Activated naive CD4-positive, alpha-beta T cell treated with anti-CD3 and anti-CD28 coated beads, Interleukin-2, amount 10 ng/mL, durations not matched to agents 7 days and 5 days (primary cell): ENCODE measurements at regions not wholly inside any gene's neighbourhood (a gene's known extent, or its start where the extent isn't known, plus 50 kb on each side); places are given as distances from the start of the nearest gene placed in this dataset.
A peak's percentile ranks its signal among the peaks of the same experiment; 100 is the strongest.
"Not testable (repeated sequence)": the region's sequence is repeated elsewhere in the genome, so short reads cannot be mapped to it uniquely, and the experiment has no call there.

Experiments
- CTCF ChIA-PET: fragments of 350-600 bp; sonication (Branson Sonifier 250); formaldehyde crosslinking; loops from one replicate; lab custom pipeline; 2021; ENCODE audit warnings: antibody characterized with exemption; lab: Charles Lee
- DNase-seq: peaks from one replicate; pipeline ENCODE4 v3.0.0-alpha.2; 2020
- H3K27ac Mint-ChIP-seq: one replicate; pipeline ENCODE4 v1.8.0; 2021; ENCODE audit warnings: mild to moderate bottlenecking, moderate library complexity, mixed read lengths
- H3K27me3 Mint-ChIP-seq: one replicate; pipeline ENCODE4 v1.8.0; 2021; ENCODE audit warnings: mild to moderate bottlenecking, mixed read lengths
- H3K36me3 Mint-ChIP-seq: one replicate; pipeline ENCODE4 v1.8.0; 2021; ENCODE audit warnings: mixed read lengths
- H3K4me1 Mint-ChIP-seq: one replicate; pipeline ENCODE4 v1.8.0; 2021; ENCODE audit warnings: mixed read lengths
- H3K4me3 Mint-ChIP-seq: one replicate; pipeline ENCODE4 v1.8.0; 2021; ENCODE audit warnings: mild to moderate bottlenecking, moderate library complexity, mixed read lengths
- H3K9me3 Mint-ChIP-seq: one replicate; pipeline ENCODE4 v1.8.0; 2021; ENCODE audit warnings: mixed read lengths

- H3K27me3 Mint-ChIP-seq = no peaks in the 10 kb centered on the region
- CTCF ChIA-PET = no interaction called here
- no peak for DNase-seq
- H3K4me3 Mint-ChIP-seq = no peak overlapping the region
- H3K36me3 Mint-ChIP-seq = no peaks in the 10 kb centered on the region
- H3K9me3 Mint-ChIP-seq = peaks cover 6% of the 10 kb centered on the region
- no peak overlapping the region for H3K27ac Mint-ChIP-seq
- no peaks in the 10 kb centered on the region for H3K4me1 Mint-ChIP-seq
Measured at GRCh38 chr14:38047195-38047902, 160.4 kb upstream of the SSTR1 start.

GRCh38 chr14:38053666-38054065, 154.0 kb upstream of the SSTR1 start:
- no peaks in the 10 kb centered on the region for H3K4me1 Mint-ChIP-seq
- no peaks in the 10 kb centered on the region for H3K36me3 Mint-ChIP-seq
- DNase-seq = no peak
- H3K27me3 Mint-ChIP-seq = peaks cover 4% of the 10 kb centered on the region
- no peak overlapping the region for H3K27ac Mint-ChIP-seq
- CTCF ChIA-PET = no interaction called here
- H3K9me3 Mint-ChIP-seq = peaks cover 4% of the 10 kb centered on the region
- no peak overlapping the region for H3K4me3 Mint-ChIP-seq

- peaks cover 2% of the 10 kb centered on the region for H3K36me3 Mint-ChIP-seq
- no peaks in the 10 kb centered on the region for H3K4me1 Mint-ChIP-seq
- CTCF ChIA-PET = no interaction called here
- no peak overlapping the region for H3K4me3 Mint-ChIP-seq
- peaks cover 13% of the 10 kb centered on the region for H3K9me3 Mint-ChIP-seq
- H3K27ac Mint-ChIP-seq = no peak overlapping the region
- peaks cover 4% of the 10 kb centered on the region for H3K27me3 Mint-ChIP-seq
- no peak for DNase-seq
Measured at GRCh38 chr14:38056270-38056669, 151.4 kb upstream of the SSTR1 start.

- peaks cover 12% of the 10 kb centered on the region for H3K36me3 Mint-ChIP-seq
- H3K27me3 Mint-ChIP-seq, CTCF ChIA-PET, H3K4me3 Mint-ChIP-seq, DNase-seq, H3K27ac Mint-ChIP-seq: not testable (repeated sequence)
- peaks cover 21% of the 10 kb centered on the region for H3K4me1 Mint-ChIP-seq
- peaks cover 24% of the 10 kb centered on the region for H3K9me3 Mint-ChIP-seq
Measured at GRCh38 chr14:38062223-38062622, 145.5 kb upstream of the SSTR1 start.

GRCh38 chr14:38063711-38064320, 143.9 kb upstream of the SSTR1 start:
- no peak for DNase-seq
- peaks cover 24% of the 10 kb centered on the region for H3K9me3 Mint-ChIP-seq
- no peaks in the 10 kb centered on the region for H3K27me3 Mint-ChIP-seq
- H3K36me3 Mint-ChIP-seq = peaks cover 12% of the 10 kb centered on the region
- CTCF ChIA-PET = no interaction called here
- peaks cover 21% of the 10 kb centered on the region for H3K4me1 Mint-ChIP-seq
- no peak overlapping the region for H3K27ac Mint-ChIP-seq
- H3K4me3 Mint-ChIP-seq = no peak overlapping the region

- peak overlapping the region; percentile 82 for H3K27ac Mint-ChIP-seq
- peaks cover 10% of the 10 kb centered on the region for H3K36me3 Mint-ChIP-seq
- H3K9me3 Mint-ChIP-seq = peaks cover 17% of the 10 kb centered on the region
- H3K4me1 Mint-ChIP-seq = peaks cover 25% of the 10 kb centered on the region
- DNase-seq = peak; percentile 76
- H3K27me3 Mint-ChIP-seq = no peaks in the 10 kb centered on the region
- CTCF ChIA-PET = no interaction called here
- H3K4me3 Mint-ChIP-seq = peak overlapping the region; percentile 32
Measured at GRCh38 chr14:38065106-38065762, 142.5 kb upstream of the SSTR1 start.

GRCh38 chr14:38070061-38070588, 137.6 kb upstream of the SSTR1 start:
- no peak for DNase-seq
- H3K36me3 Mint-ChIP-seq = peaks cover 10% of the 10 kb centered on the region
- peaks cover 57% of the 10 kb centered on the region for H3K4me1 Mint-ChIP-seq
- no peaks in the 10 kb centered on the region for H3K27me3 Mint-ChIP-seq
- H3K4me3 Mint-ChIP-seq = no peak overlapping the region
- H3K9me3 Mint-ChIP-seq = peaks cover 9% of the 10 kb centered on the region
- CTCF ChIA-PET = no interaction called here
- no peak overlapping the region for H3K27ac Mint-ChIP-seq

GRCh38 chr14:38073641-38074040, 134.1 kb upstream of the SSTR1 start:
- H3K36me3 Mint-ChIP-seq = peaks cover 18% of the 10 kb centered on the region
- H3K4me1 Mint-ChIP-seq = peaks cover 70% of the 10 kb centered on the region
- DNase-seq = no peak
- H3K9me3 Mint-ChIP-seq = peaks cover 11% of the 10 kb centered on the region
- no peak overlapping the region for H3K27ac Mint-ChIP-seq
- H3K27me3 Mint-ChIP-seq = no peaks in the 10 kb centered on the region
- H3K4me3 Mint-ChIP-seq = no peak overlapping the region
- CTCF ChIA-PET = no interaction called here

GRCh38 chr14:38074081-38074480, 133.6 kb upstream of the SSTR1 start:
- H3K36me3 Mint-ChIP-seq = peaks cover 18% of the 10 kb centered on the region
- no peaks in the 10 kb centered on the region for H3K27me3 Mint-ChIP-seq
- H3K27ac Mint-ChIP-seq = peak overlapping the region; percentile 83
- no peak for DNase-seq
- H3K4me1 Mint-ChIP-seq = peaks cover 75% of the 10 kb centered on the region
- no peak overlapping the region for H3K4me3 Mint-ChIP-seq
- CTCF ChIA-PET = no interaction called here
- H3K9me3 Mint-ChIP-seq = peaks cover 11% of the 10 kb centered on the region

GRCh38 chr14:38074754-38075153, 132.9 kb upstream of the SSTR1 start:
- Mint-ChIP-seq H3K9me3 (peaks cover 11% of the 10 kb centered on the region), H3K27me3 (no peaks in the 10 kb centered on the region), H3K4me3 (no peak overlapping the region), H3K36me3 (peaks cover 18% of the 10 kb centered on the region), H3K27ac (peak overlapping the region; percentile 83), H3K4me1 (peaks cover 77% of the 10 kb centered on the region)
- CTCF ChIA-PET = no interaction called here
- DNase-seq = peak; percentile 41

GRCh38 chr14:38078393-38078792, 129.3 kb upstream of the SSTR1 start:
- Mint-ChIP-seq H3K27me3 (no peaks in the 10 kb centered on the region), H3K27ac (peak overlapping the region; percentile 79), H3K36me3 (peaks cover 18% of the 10 kb centered on the region), H3K9me3 (peaks cover 11% of the 10 kb centered on the region), H3K4me1 (peaks cover 64% of the 10 kb centered on the region), H3K4me3 (peak overlapping the region; percentile 11)
- peak; percentile 70 for DNase-seq
- CTCF ChIA-PET = interaction anchor here (0.9 kb wide), 1 partner anchor 19 kb away, joined by 3 read pairs; no protein-coding TSS in a partner anchor

GRCh38 chr14:38079268-38079667, 128.4 kb upstream of the SSTR1 start:
- H3K4me3 Mint-ChIP-seq = peak overlapping the region; percentile 13
- CTCF ChIA-PET = no interaction called here
- H3K27ac Mint-ChIP-seq = peak overlapping the region; percentile 78
- no peaks in the 10 kb centered on the region for H3K27me3 Mint-ChIP-seq
- peaks cover 56% of the 10 kb centered on the region for H3K4me1 Mint-ChIP-seq
- H3K9me3 Mint-ChIP-seq = peaks cover 10% of the 10 kb centered on the region
- peaks cover 16% of the 10 kb centered on the region for H3K36me3 Mint-ChIP-seq
- no peak for DNase-seq

GRCh38 chr14:38079886-38080285, 127.8 kb upstream of the SSTR1 start:
- peaks cover 50% of the 10 kb centered on the region for H3K4me1 Mint-ChIP-seq
- H3K27ac Mint-ChIP-seq = no peak overlapping the region

GRCh38 chr14:38080696-38081095, 127.0 kb upstream of the SSTR1 start:
- H3K4me1 Mint-ChIP-seq = peaks cover 41% of the 10 kb centered on the region
- H3K36me3 Mint-ChIP-seq = peaks cover 6% of the 10 kb centered on the region
- no peak overlapping the region for H3K4me3 Mint-ChIP-seq
- CTCF ChIA-PET = no interaction called here
- no peak overlapping the region for H3K27ac Mint-ChIP-seq
- peaks cover 2% of the 10 kb centered on the region for H3K9me3 Mint-ChIP-seq
- no peak for DNase-seq
- H3K27me3 Mint-ChIP-seq = no peaks in the 10 kb centered on the region

More at GRCh38 chr14:38079886-38080285, 127.8 kb upstream of the SSTR1 start:
- H3K27me3 Mint-ChIP-seq = no peaks in the 10 kb centered on the region
- no peak overlapping the region for H3K4me3 Mint-ChIP-seq
- peaks cover 5% of the 10 kb centered on the region for H3K9me3 Mint-ChIP-seq
- no peak for DNase-seq
- CTCF ChIA-PET = no interaction called here
- peaks cover 10% of the 10 kb centered on the region for H3K36me3 Mint-ChIP-seq
